Naive B cell (primary cell): ENCODE measurements at regions not wholly inside any gene's neighbourhood (a gene's known extent, or its start where the extent isn't known, plus 50 kb on each side); places are given as distances from the start of the nearest gene placed in this dataset.
"Not testable (repeated sequence)": the region's sequence is repeated elsewhere in the genome, so short reads cannot be mapped to it uniquely, and the experiment has no call there.

Experiments
- ATAC-seq, 2 donors: fragments of 150-1000 bp; cut with Tn5 transposase; 2 replicates each; pipeline ENCODE4 v1.10.0; 2021; ENCODE audit warnings: low read depth in 2 of 2, mild to moderate bottlenecking in 2 of 2, moderate library complexity in 2 of 2
- DNase-seq: peaks from one replicate; pipeline ENCODE4 v3.0.0; 2022
- H3K27ac Mint-ChIP-seq, 6 donors: one replicate each; pipeline ENCODE4 v1.8.0; 2020 to 2022; ENCODE audit warnings: mild to moderate bottlenecking in 6 of 6, mixed read lengths in 6 of 6, moderate library complexity in 5 of 6, inconsistent platforms in 2 of 6
- H3K27me3 Mint-ChIP-seq, 3 donors: one replicate each; pipeline ENCODE4 v1.8.0; 2021 to 2022; ENCODE audit warnings: mixed read lengths in 3 of 3, mild to moderate bottlenecking in 1 of 3
- H3K36me3 Mint-ChIP-seq, 2 donors: one replicate each; pipeline ENCODE4 v1.8.0; 2020 to 2022; ENCODE audit warnings: mixed read lengths in 2 of 2, inconsistent platforms in 1 of 2, mild to moderate bottlenecking in 1 of 2
- H3K4me1 Mint-ChIP-seq, 3 donors: one replicate each; pipeline ENCODE4 v1.8.0; 2020 to 2022; ENCODE audit warnings: mixed read lengths in 3 of 3, inconsistent platforms in 1 of 3, mild to moderate bottlenecking in 1 of 3, moderate library complexity in 1 of 3
- H3K4me3 Mint-ChIP-seq, 8 donors: one replicate each; pipeline ENCODE4 v1.8.0; 2020 to 2022; ENCODE audit warnings: mild to moderate bottlenecking in 8 of 8, mixed read lengths in 8 of 8, moderate library complexity in 8 of 8, inconsistent platforms in 2 of 8
- H3K9me3 Mint-ChIP-seq, 7 donors: one replicate each; pipeline ENCODE4 v1.8.0; 2020 to 2022; ENCODE audit warnings: mixed read lengths in 7 of 7, mild to moderate bottlenecking in 5 of 7, inconsistent platforms in 2 of 7, moderate library complexity in 1 of 7

DNA sequence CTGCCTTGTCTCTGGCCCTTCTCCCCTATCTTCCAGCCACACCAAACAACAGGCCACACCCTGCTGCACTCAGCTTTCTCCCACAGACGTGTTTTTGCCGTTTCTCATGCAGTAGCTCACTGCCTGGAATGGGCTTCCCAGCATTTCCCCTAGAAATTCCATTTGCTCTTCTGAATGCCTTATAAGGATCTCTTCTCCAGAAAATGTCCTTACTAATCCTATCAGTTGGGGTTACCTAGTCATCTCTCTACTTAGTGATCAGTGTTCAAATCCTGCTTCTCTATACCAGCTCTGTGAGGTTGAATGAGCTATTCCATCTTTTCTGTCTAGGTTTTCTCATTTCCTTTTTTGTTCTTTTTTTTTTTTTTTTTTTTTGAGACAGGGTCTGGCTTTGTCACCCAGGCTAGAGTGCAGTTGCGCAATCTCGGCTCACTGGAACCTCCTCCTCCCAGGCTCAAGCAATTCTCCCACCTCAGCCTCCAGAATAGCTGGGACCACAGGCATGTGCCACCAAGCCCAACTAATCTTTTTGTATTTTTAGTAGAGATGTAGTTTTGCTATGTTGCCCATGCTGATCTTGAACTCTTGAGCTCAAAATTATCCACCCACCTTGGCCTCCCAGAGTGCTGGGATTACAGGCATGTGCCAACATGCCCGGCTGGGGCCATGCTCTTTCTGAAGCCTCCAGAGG, 98.2 kb upstream of the CHD2 start:
- Mint-ChIP-seq H3K27ac (peak overlapping the region in 1 of 6 donors; percentile 78), H3K4me1 (peaks cover 11 to 14% (median 11%) of the 10 kb centered on the region in 3 donors), H3K9me3 (no peaks in the 10 kb centered on the region), H3K36me3 (no peaks in the 10 kb centered on the region), H3K4me3 (no peak overlapping the region), H3K27me3 (no peaks in the 10 kb centered on the region)
- no peak for ATAC-seq
- no peak for DNase-seq

DNA sequence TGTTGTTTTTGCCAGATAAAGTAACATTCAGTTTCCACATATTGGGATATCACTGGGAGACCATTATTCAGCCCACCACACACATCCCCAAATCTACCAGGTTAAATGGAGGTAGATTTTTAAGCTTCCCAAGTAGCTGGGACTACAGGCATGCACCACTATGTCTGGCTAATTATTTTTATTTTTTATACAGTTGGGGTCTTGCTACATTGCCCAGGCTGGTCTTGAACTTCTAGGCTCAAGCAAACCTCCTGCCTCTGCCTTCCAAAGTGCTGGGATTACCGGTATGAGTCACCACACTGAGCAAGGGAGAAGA, 96.6 kb upstream of the CHD2 start:
- Mint-ChIP-seq H3K4me1 (peaks cover 12 to 15% (median 12%) of the 10 kb centered on the region in 3 donors), H3K36me3 (no peaks in the 10 kb centered on the region), H3K4me3 (no peak overlapping the region), H3K27ac (peak overlapping the region in 1 of 6 donors; percentile 66), H3K27me3 (no peaks in the 10 kb centered on the region), H3K9me3 (no peaks in the 10 kb centered on the region)
- ATAC-seq (no peak), DNase-seq (no peak)

DNA sequence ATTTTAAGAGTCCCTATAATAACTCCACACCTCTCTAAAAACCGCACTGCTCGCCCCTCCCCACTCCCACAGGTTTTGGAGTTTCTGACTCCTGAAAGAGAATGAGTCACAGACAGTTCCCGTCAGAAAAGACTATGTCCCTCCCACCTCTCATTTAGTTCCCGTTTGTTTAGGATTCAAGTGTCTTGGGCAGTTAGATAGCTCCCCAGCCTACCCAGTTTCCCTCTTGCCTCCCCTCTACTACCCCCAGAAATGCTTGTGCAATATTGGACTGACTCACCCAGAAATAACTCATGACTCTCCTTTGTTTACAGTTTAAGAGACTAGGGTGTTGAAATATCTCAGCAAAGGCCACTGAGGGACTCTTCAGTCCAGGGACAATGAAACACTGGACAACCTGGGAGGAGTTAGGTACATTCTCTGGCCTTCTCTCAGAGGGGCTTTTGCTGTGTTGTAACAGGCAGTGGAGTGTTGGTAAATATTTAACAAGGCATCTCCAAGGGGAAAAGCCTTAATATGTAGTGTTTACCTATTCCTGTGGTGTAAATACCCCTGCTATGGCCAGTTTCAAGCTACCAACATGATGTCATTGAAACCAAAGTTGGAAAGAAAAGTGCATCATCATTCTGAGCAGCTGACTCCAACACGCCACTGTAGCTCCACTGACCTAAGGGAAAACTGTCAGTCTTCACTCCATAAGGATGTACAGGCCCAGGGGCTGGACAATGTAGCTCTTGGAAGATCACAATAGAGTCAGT, 96.1 kb upstream of the CHD2 start:
- Mint-ChIP-seq H3K27ac (peak overlapping the region in 3 of 6 donors; percentile 59 to 69 (median 66)), H3K9me3 (no peaks in the 10 kb centered on the region), H3K36me3 (no peaks in the 10 kb centered on the region), H3K27me3 (no peaks in the 10 kb centered on the region), H3K4me1 (peaks cover 12 to 15% (median 12%) of the 10 kb centered on the region in 3 donors), H3K4me3 (peak overlapping the region in 1 of 8 donors; percentile 53)
- ATAC-seq, result no peak
- DNase-seq, result no peak

DNA sequence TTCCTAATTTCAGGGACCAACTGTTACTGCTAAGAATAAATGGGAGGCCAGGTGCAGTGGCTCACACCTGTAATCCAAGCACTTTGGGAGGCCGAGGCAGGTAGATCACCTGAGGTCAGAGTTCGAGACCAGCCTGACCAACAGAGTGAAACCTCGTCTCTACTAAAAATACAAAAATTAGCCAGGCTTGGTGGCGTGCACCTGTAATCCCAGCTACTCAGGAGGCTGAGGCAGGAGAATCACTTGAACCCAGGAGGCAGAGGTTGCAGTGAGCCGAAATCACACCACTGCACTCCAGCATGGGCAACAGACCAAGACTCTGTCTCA, 95.6 kb upstream of the CHD2 start:
- Mint-ChIP-seq H3K4me1 (peaks cover 12 to 16% (median 15%) of the 10 kb centered on the region in 3 donors), H3K27ac (peak overlapping the region in 2 of 6 donors; percentile 59 to 69), H3K4me3 (peak overlapping the region in 1 of 8 donors; percentile 53)
- DNase-seq, H3K9me3 Mint-ChIP-seq, H3K27me3 Mint-ChIP-seq, ATAC-seq, H3K36me3 Mint-ChIP-seq: not testable (repeated sequence)

DNA sequence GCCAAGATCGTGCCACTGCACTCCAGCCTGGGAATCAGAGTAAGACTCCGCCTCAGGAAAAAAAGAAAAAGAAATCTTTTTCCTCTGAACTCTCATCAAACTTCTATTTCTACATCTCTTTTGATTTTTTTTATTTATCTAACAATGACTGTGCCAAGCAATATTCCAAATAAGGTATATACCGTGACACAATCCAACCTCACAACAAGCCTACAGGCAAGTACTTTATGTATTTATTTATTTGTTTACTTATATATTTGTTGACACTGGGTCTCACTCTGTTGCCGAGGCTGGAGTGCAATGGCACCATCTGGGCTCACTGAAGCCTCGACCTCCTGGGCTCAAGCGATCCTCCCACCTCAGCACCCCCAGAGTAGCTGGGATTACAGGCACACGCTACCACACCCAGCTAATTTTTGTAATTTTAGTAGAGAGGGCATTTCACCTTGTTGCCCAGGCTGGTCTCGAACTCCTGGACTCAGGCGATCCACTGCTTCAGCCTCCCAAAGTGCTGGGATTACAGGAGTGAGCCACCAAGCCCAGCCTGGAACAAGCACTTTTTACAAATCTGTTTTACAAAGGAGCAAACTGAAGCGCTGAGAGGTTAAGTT, 94.9 kb upstream of the CHD2 start:
- no peak for DNase-seq
- ATAC-seq, result no peak
- Mint-ChIP-seq H3K27ac (peak overlapping the region in 1 of 6 donors; percentile 62), H3K27me3 (no peaks in the 10 kb centered on the region), H3K4me3 (no peak overlapping the region), H3K36me3 (no peaks in the 10 kb centered on the region), H3K4me1 (peaks cover 12 to 22% (median 21%) of the 10 kb centered on the region in 3 donors), H3K9me3 (no peaks in the 10 kb centered on the region)

DNA sequence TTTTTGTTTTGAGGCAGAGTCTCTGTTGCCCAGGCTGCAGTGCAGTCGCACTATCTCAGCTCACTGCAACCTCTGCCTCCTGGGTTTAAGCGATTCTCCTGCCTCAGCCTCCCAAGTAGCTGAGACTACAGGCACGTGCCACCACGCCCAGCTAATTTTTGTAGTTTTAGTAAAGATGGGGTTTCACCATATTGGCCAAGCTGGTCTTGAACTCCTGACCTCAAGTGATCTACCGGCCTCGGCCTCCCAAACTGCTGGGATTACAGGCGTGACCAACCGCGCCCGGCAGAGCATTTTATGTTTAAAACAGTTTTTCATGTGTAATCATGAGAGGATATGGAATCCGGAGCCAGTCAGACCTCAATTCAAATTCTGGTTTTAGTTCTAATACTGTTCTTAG, 94.0 kb upstream of the CHD2 start:
- ATAC-seq, H3K27me3 Mint-ChIP-seq, H3K36me3 Mint-ChIP-seq, H3K9me3 Mint-ChIP-seq, DNase-seq: not testable (repeated sequence)
- H3K27ac Mint-ChIP-seq, result peak overlapping the region in 2 of 6 donors; percentile 19 to 80
- peaks cover 19 to 30% (median 30%) of the 10 kb centered on the region in 3 donors for H3K4me1 Mint-ChIP-seq
- peak overlapping the region in 5 of 8 donors; percentile 36 to 55 (median 53) for H3K4me3 Mint-ChIP-seq

DNA sequence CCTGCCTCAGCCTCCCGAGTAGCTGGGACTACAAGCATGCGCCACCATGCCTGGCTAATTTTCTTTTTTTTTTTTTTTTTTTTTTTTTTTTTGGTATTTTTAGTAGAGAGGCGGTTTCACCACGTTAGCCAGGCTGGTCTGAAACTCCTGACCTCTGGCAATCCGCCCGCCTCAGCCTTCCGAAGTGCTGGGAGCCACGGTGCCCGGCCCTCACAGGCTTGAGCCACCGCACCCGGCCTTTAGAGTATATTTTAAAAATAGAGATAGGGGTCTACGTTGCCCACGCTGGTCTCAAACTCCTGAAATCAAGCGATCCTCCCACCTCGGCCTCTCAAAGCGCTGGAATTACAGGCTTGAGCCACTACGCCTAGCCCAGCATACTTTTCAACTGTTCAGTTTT, 93.4 kb upstream of the CHD2 start:
- Mint-ChIP-seq H3K27ac (peak overlapping the region in 2 of 6 donors; percentile 28 to 47), H3K9me3 (no peaks in the 10 kb centered on the region), H3K4me1 (peaks cover 18 to 34% (median 30%) of the 10 kb centered on the region in 3 donors), H3K36me3 (no peaks in the 10 kb centered on the region), H3K4me3 (peak overlapping the region in 4 of 8 donors; percentile 36 to 61 (median 45)), H3K27me3 (no peaks in the 10 kb centered on the region)
- ATAC-seq (no peak), DNase-seq (no peak)

DNA sequence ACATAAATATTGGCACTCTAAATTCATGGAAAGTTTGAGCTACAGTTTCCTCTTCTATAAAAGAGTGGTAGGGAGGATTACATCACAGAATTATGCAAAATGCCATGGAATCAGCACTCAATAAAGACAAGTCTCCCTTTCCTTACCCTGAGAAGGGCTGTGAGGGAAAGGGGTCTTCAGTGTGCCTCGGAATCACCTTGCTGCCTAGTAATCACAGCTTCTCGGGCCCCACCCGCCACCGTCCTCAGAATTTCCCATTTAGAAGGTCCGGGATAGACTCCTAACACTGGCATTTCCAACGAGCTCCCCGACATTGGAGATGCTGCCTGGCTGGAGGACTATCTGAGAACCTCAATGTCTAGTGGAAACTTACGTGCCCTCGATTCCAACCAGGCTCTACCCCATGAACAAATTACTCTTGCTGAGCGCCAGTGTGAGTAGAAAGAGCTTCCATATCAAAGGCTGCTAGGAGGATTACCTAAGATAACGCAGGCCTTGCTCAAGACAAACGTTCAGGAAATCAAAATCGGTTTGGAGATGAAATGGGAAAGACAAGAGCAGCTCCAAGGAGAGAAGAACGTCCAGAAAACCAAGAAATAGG, 92.1 kb upstream of the CHD2 start:
- DNase-seq (no peak), ATAC-seq (no peak)
- H3K4me3 Mint-ChIP-seq, result peak overlapping the region; percentile 77 to 97 (median 92)
- no peaks in the 10 kb centered on the region for H3K9me3 Mint-ChIP-seq
- peaks cover 16 to 34% (median 30%) of the 10 kb centered on the region in 3 donors for H3K4me1 Mint-ChIP-seq
- peak overlapping the region; percentile 47 to 97 (median 92) for H3K27ac Mint-ChIP-seq
- no peaks in the 10 kb centered on the region for H3K27me3 Mint-ChIP-seq
- no peaks in the 10 kb centered on the region for H3K36me3 Mint-ChIP-seq

DNA sequence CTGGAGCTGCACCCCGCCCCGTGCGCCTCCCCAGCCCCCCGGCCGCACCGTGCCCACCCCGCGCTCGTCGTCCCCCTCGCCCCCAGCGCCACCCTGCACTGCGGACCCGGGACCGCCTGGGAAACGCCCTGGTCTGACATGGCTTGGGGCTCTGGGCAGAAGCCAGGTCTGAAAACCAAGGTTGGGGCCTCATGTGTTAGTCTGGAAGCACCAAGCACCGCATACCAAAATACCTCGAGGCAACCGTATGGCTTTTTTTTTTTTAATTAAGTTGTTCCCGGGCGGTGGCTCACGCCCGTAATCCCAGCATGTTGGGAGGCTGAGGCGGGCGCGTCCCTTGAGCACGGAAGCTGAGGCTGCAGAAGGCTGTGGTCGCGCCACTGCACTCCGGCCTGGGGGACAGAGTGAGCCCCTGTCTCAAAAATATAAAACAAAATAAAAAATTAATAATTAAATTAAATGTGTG, 91.5 kb upstream of the CHD2 start:
- peaks cover 16 to 36% (median 29%) of the 10 kb centered on the region in 3 donors for H3K4me1 Mint-ChIP-seq
- H3K27me3 Mint-ChIP-seq, result no peaks in the 10 kb centered on the region
- H3K27ac Mint-ChIP-seq, result peak overlapping the region; percentile 26 to 98 (median 96)
- peak overlapping the region; percentile 77 to 97 (median 92) for H3K4me3 Mint-ChIP-seq
- H3K36me3 Mint-ChIP-seq, result no peaks in the 10 kb centered on the region
- DNase-seq, result no peak
- ATAC-seq, result peak in 1 of 2 donors; percentile 3
- H3K9me3 Mint-ChIP-seq, result no peaks in the 10 kb centered on the region

DNA sequence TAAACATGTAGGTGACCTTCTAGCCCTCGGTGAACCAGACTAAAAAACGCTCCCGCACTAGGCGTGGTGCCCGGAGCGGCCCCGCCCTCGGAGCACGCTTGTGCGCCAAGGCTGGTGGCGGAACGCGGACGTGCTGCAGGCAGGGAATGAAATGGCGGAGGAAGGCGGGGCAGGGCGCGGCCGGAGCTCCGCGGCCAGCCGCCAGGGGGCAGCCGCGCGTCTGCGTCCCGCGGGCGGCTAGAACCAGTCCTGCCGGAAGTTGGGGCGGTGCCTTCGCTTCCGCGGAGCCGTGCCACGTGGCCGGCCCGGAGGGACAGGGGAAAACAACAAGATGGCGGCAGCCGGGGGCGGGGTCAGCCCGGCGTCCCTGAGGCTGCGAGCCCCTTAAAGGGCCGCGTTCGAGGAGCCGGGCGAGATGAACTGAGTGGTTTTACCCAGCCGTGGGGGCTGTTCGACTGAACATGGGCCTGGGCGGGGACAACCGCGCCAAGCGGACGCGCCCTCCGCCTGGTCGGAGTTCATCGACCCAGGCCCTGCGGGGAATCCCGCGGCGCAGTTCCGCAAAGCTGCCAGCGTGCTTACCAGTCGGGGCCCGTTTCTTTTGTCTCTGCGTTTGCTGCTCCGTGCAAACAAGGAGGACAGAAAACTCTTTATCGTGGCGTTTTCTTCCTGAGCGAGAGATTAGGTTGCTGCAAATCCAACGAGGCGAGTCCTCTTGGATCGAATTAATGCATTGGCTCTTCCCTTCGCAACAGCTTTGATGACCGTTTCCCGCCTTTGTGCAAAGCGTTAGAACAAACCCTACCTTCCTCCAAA, 90.9 kb upstream of the CHD2 start:
- H3K4me1 Mint-ChIP-seq, result peaks cover 16 to 34% (median 24%) of the 10 kb centered on the region in 3 donors
- no peaks in the 10 kb centered on the region for H3K9me3 Mint-ChIP-seq
- H3K4me3 Mint-ChIP-seq, result peak overlapping the region; percentile 77 to 97 (median 93)
- ATAC-seq (peak; percentile 80 to 83), DNase-seq (peak; percentile 100)
- H3K27ac Mint-ChIP-seq, result peak overlapping the region; percentile 82 to 98 (median 97)
- H3K36me3 Mint-ChIP-seq, result no peaks in the 10 kb centered on the region
- no peaks in the 10 kb centered on the region for H3K27me3 Mint-ChIP-seq

DNA sequence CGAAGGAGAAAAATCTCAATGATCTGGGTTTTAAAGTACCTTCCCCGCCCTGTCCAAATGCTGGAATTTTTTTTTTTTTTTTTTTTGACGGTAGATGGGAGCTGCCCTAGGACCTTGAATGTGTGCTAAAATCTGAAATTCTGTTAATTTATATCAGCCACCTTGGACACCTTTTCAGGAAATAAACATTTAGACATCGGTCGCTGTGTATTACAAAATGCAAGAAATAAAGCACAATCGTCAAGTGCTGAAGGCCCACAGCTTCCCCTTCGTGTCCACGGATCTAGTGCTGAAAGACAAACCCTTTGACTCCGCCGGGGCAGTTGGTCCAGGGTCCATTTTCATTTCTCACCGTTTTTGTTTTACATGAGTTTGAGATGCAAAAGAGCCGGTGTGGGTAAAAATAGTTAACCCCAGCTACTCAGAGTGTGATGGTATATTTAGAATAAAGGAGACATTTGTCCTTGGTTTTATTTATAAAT, 90.2 kb upstream of the CHD2 start:
- peak overlapping the region; percentile 82 to 98 (median 97) for H3K27ac Mint-ChIP-seq
- H3K9me3 Mint-ChIP-seq, result no peaks in the 10 kb centered on the region
- no peaks in the 10 kb centered on the region for H3K36me3 Mint-ChIP-seq
- no peaks in the 10 kb centered on the region for H3K27me3 Mint-ChIP-seq
- DNase-seq (peak; percentile 40), ATAC-seq (no peak)
- H3K4me1 Mint-ChIP-seq, result peaks cover 16 to 34% (median 24%) of the 10 kb centered on the region in 3 donors
- peak overlapping the region; percentile 77 to 97 (median 93) for H3K4me3 Mint-ChIP-seq

DNA sequence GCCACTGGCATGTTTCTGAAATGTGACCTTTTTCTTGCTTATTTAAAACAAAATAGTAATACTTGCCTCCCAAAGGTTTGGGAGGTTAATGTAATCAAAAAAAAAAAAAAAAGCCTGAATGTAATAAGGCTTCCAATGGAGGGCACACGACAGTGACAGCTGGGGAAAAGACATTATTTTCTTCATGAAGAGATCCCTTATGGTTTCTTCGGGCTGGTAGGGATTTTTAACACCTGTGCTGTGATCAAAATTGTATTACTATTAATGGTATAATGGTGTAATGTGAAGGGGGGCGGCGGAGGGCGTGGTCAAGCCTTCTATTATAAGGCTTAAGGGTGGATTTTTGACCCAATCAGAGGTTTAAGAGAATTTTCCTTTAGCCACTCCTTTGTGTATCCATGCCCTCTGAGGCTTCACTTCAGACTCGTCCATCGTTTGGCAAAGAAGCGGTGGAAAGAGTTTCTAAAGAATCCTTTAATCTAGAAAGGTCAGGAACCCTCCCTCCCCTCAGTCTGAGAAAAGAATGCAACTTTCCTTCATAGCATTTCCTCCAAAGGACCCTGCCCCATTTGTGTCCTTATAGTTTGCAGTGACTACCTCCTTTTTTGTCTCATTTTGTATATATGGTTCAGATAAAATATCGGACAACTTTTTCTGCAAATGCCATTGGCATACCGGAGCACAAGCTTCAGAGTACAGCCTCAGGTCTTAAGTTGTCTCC, 89.5 kb upstream of the CHD2 start:
- H3K4me3 Mint-ChIP-seq, result peak overlapping the region; percentile 77 to 97 (median 93)
- H3K9me3 Mint-ChIP-seq, result no peaks in the 10 kb centered on the region
- H3K27ac Mint-ChIP-seq, result peak overlapping the region; percentile 82 to 98 (median 97)
- H3K36me3 Mint-ChIP-seq, result no peaks in the 10 kb centered on the region
- no peak for ATAC-seq
- DNase-seq, result no peak
- H3K4me1 Mint-ChIP-seq, result peaks cover 16 to 34% (median 24%) of the 10 kb centered on the region in 3 donors
- no peaks in the 10 kb centered on the region for H3K27me3 Mint-ChIP-seq
